Heart left ventricle (tissue), 13 donors: ENCODE measurements at regions not wholly inside any gene's neighbourhood (a gene's known extent, or its start where the extent isn't known, plus 50 kb on each side); places are given as distances from the start of the nearest gene placed in this dataset.

Source experiments
- POLR2A ChIP-seq, 2 donors: fragments of 450-650 bp; IDR thresholded peaks; one replicate each; pipeline ENCODE4 v1.6.1; 2017; ENCODE audit warnings: antibody characterized with exemption in 2 of 2, mild to moderate bottlenecking in 2 of 2, moderate library complexity in 2 of 2
- TF ChIP-seq, protein P1 (sequence below), 12 donors: fragments of 200-600 bp; sonication (generic) in 4 of 12; IDR thresholded peaks; one replicate each; pipeline versions ENCODE4 v1.5.0 to v1.8.0; 2018 to 2022; ENCODE audit warnings: antibody characterized with exemption in 12 of 12, mild to moderate bottlenecking in 5 of 12
- donor health status: ischemic (EF 13 %, LVEDD 7.1; RV severe dilation, severe dysfunction).
- donor health status: DM: no; HTN: yes; CAD: no.
- donor health status: DM: no; HTN: no; CAD: no.
- donor health status: ischemic (EF 25% LVEDD 6.9; RV normal size, moderate dysfunction).
- donor health status: ischemic (EF 25% LVEDD 5.7; RV mildly dilated, moderate dysfunction).
- donor health status: ischemic (EF 35%, LVEDD 5.7; RV mildly dilated, moderate dysfunction).
- donor health status: nonischemic (EF 11% LVEDD 7.7; RV severe dilation, severe dysfunction).
- donor health status: DM: yes; HTN: yes; CAD: no.
- donor health status: PGD.
- donor health status: ischemic (EF 29% LVEDD 5.4; RV normal size, mild dysfunction).
- donor health status: nonischemic (EF 23%, LVEDD 6.1; RV moderate dilation, normal function).

DNA sequence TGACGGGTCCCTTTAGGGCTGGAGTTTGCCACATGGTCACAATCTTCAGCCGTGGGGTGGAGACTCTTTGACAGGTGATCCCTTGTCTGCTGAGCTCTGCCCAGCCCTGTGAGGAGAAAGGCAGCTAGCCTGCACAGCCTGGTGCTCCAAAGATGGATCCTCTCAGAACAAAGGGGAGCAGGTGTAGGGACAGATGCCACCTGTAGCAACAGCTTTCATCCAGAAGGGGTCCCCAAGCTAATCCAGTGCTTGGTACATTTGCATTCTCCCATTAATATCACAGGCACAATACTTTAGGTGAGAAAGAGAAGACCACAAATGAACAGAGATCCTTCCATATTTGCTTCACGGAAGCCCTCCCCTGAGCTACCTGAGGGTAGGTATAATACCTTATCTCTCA lies 93.2 kb downstream of the CCDC185 start:
- no peak for TF ChIP-seq POLR2A (IDR thresholded peaks at IDR 0.05)
- TF ChIP-seq, protein P1, sequence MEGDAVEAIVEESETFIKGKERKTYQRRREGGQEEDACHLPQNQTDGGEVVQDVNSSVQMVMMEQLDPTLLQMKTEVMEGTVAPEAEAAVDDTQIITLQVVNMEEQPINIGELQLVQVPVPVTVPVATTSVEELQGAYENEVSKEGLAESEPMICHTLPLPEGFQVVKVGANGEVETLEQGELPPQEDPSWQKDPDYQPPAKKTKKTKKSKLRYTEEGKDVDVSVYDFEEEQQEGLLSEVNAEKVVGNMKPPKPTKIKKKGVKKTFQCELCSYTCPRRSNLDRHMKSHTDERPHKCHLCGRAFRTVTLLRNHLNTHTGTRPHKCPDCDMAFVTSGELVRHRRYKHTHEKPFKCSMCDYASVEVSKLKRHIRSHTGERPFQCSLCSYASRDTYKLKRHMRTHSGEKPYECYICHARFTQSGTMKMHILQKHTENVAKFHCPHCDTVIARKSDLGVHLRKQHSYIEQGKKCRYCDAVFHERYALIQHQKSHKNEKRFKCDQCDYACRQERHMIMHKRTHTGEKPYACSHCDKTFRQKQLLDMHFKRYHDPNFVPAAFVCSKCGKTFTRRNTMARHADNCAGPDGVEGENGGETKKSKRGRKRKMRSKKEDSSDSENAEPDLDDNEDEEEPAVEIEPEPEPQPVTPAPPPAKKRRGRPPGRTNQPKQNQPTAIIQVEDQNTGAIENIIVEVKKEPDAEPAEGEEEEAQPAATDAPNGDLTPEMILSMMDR (IDR thresholded peaks at IDR 0.05): no peak
